ENCODE measurements at regions not wholly inside any gene's neighbourhood (a gene's known extent, or its start where the extent isn't known, plus 50 kb on each side); places are given as distances from the start of the nearest gene placed in this dataset.

GRCh38 chr14:41385797-41386196 lies 220.9 kb upstream of the LRFN5 start:
- TF ChIP-seq POLR2AphosphoS5 (IDR thresholded peaks at IDR 0.05) = no peak
- no peak for TF ChIP-seq CTCF (IDR thresholded peaks at IDR 0.05 in 8 of 11, conservative IDR thresholded peaks at IDR 0.05 in 3 of 11)
